D341Med (cell line): ENCODE measurements at regions not wholly inside any gene's neighbourhood (a gene's known extent, or its start where the extent isn't known, plus 50 kb on each side); places are given as distances from the start of the nearest gene placed in this dataset.

Source experiments
- DNase-seq: peaks from one replicate; pipeline ENCODE4 v3.0.0; 2012; ENCODE audit warnings: low spot score

DNA sequence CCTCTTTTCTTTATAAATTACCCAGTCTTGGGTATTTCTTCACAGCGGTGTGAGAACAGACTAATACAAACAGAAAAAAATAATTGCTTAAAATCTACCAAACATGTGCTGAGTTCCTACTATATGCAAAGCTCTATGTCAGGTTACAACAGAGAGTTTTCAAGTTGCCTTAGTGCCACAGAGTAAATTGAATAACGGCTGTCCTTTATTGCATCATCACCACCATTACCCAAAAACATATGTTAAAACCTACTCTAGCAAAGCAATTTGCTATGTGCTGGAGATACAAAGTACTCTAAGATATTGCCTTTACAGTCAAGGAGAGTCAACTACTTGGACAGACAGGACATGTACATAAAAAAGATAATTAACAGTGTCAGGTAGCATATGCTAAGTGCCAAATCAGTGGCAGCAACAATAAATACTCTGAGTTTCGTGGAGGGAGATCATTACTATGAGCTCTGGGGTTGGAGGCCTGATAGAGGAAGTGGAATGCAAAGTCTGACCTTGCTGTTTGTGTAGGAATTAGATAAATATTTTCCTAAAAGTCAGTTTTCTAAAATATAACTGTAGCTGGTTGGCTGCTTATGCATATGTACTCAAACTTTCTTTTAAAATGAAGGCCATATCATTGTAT is 1058.7 kb upstream of the WWC1 start:
- no peak for DNase-seq

DNA sequence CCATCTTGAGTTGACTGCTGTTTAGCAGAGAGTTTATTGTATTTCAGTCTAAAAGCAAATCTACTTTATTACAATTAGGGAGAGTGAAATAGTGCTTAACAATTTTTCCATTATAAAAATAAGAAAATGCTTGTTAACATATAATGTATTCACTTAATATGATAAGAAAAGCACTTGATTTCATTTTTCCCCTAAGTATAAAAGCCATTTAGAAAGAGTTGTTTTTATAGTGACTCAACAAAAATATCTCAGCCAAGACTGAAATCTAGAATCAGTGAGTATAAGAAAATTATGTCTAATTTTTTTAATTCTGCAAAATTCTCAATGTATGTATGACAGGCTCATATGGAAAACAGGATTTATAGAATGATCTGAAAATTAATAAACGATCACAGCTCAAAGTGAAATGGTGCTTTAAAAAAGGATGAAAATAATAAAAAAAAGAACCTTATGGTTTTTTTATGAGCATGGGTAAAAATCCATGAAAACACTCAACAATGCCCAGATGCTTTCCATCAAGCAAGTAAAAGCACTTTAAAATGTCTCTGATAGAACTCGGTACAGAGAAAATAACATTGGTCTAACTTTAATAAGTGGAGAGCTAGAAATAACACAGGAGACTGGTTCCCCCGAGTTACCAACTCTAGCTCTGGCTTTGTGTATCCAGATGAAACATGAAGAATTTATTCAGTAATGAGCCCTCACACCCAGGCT is 1057.8 kb upstream of the WWC1 start:
- no peak for DNase-seq

DNA sequence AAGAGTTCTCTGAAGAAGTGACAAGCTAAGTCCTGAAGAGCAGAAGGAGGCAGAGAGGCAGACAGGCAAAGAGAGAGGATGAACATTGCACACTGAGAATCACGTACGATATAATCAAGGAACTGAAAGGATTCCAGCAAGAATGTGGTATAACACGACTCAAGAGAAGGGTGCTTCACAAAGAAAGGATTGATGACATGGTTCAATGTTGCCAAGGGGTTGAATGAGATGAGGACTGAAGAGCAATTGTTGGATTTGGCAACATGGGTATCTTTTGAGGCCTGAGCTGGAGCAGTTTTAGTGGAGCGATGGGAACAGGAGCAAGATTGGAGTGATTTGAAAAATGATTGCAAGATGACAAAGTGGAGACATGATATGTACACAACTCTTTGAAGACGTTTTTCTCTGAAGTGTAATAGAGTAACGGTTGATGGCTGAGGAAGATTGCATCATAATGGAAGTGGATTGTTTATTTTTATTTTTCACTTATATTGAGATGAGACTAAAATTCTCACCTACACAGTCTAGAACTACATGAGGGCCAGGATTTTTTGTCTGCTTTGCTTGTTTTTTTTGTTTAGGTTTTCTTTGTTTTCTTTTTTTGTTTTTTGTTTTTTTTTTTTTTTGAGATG is 1049.9 kb upstream of the WWC1 start:
- DNase-seq = no peak

DNA sequence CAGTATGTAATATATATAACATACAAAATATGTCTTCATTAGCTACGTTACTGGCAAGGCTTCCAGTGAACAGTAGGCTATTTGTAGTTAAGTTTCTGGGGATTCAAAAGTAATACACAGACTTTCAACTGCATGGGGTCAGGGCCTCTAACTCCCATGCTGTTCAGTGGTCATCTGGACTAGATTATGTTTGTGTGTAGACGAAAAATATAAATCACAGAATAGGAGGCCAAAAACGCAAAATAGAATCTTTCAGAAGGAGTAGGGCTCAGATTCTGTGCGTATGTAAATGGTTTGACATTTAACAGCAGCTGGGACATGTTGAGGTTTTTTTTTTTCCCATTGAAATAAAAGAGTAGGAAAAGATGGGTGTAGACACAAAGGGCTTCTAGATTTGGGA is 1048.7 kb upstream of the WWC1 start:
- DNase-seq = no peak

DNA sequence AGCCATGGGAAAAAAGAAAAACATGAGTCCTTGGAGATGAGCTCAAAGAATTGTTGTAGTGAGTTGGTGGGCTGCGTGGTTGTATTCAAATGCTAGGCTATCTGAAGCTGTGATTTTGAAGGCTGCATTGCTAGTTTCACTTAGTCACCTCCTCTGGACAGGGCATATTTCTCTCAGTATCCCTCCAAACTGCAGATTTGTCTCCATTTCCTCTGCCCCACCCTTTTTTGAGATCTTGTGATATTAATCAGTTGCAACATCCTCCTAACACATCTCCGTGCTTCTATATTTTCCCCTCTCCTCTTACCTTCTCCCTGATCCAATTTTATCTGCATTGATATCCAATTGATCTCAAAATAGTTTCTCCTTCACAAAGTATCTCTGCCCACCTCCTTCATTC is 1048.0 kb upstream of the WWC1 start:
- DNase-seq = no peak

DNA sequence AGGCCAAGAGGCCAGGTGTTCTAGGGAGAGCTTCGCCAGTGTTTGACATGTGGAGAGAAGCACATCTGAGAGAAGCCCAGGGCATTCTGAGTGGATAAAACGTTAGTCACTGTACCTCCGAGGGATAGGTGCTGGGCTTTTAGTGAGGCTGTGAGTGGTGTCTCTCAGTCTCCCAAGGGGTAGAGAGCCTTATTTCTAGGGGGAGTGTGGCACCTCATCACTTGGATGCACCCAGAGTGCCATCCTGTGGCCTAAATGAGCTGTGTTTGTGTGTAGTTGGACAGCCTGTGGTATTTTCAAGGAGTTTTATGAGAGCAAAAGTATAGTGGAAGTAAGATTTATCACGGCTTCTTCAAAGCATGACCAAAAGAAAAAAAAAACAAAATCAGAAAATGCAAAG is 1046.9 kb upstream of the WWC1 start:
- DNase-seq = peak; percentile 54

DNA sequence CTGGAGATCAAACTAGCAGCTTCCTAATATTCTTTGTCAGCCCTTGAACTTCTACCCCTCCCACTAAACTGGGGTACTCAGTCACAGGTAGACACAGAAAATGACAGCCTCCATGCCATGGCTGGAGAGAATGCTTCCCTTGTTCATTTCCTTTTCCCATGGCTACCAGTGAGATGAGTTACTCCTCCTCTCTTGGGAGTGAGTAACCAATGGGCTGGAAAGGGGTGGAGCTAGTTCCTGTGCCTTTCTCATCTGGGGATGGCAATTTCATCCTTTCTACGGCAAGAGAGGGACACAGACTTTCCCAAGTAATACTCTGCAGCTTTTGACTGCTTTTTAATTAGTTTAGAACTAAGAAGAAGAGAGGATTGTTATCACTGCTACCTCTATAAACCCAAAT is 1045.6 kb upstream of the WWC1 start:
- no peak for DNase-seq

DNA sequence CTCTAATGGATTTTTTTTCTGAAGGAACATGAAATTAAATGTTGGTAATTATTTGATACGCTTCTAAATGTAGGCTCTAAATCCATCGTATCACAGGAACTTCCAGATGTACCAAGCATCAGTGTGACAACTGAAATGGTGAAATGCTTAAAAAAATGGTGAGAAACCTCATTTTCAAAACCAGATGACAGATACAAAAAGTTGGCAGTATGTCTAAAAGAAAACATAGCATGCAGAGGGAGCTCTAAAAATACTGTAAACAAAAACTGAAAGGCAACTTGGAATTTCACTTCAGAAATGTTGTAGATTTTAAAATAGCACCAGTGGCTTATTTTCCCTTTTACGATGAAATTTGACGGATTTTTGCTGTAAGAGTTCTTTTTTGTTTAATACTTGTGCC is 1043.6 kb upstream of the WWC1 start:
- no peak for DNase-seq

DNA sequence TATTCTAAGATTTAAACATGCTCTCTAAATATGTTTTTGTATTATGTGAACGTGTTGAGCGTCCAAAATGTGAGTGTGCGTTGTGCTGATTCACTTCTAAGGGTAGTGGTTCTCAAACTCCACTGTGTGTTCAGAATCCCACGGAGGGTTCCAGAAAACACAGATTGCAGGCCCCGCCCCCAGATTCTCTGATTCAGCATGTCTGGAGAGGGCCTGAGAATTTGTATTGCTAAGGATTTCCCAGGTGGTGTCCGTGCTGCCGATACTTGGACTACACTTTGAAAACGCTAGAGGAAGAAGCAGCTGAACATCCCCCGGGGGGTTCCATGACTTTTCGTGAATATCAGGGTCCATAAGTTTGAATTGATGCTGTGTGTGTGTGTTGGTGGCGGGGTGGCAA is 1043.2 kb upstream of the WWC1 start:
- DNase-seq = no peak

DNA sequence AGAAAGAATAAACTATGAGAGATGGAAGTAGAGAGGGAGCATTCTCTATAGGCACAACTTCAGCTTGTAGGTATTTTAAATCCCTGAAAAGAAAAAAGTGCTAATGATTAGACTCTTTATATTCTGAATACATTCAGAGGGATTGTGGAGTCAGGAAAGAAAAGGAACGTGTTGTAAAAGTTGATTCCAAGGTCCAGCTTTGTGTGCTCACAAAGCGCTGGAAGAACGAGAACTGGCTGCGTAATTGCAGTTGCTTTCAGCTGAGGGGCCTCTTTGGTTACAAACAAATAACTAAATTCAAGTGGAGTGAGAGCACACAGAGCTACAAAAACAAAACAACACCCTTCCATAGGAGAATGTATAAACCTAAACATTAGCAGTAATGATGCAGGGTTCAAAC is 1040.4 kb upstream of the WWC1 start:
- DNase-seq = no peak

DNA sequence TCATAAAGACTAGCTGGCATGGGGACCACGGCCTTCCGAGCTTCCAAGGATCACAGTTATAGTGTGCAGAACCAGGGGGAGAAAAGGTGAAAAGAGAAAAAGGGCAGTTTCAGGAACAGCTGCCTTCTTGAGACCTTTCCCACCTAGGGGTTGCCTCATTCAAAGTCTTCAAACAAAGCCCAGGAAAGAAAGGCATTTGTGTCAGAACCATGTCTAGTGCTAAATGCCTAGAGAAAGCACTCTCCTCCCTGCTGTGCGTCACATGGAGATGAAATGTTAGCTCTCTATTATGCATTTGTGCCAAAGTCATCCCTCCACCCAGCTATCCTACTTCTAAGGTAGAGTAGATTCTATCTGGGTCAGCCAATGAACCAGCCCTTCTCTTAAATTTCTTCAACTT is 1037.3 kb upstream of the WWC1 start:
- no peak for DNase-seq

DNA sequence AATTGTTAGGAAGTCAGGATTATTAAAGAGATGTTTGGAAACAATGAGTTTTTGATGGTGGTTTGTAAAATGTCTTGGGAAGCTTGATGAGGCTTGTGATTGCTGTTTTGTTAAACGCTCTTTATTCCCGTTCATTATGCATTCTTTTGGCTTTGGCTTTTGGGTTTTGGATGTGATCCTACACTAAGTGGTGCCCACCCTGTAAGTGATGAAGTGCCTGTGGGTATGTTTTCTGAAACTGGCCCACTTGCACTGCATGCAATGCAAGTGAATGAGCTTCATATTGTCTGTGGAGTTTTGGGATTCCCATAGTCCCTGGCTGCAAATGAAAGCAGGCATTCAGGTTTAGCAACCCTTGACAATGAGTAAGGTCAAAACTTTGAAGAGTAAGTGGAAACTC is 1035.5 kb upstream of the WWC1 start:
- no peak for DNase-seq

DNA sequence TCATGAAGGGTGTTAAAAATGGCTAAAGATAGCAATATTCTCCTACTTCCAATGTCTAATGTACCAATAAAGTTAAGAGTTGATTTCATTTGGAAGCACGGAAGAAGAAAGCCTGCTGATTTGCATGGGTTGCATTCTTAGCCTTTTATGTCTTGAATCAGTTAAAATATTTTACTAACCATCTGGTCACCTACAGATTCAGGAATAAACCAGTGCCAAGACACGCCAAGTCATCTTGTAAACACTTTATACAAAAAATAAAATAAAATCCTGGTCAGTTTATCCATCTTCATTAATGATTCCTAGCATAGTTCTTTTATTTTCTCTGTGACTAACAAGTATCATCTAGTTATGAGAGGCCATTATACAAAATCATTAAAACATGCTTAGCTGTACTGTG is 1031.6 kb upstream of the WWC1 start:
- DNase-seq = no peak

DNA sequence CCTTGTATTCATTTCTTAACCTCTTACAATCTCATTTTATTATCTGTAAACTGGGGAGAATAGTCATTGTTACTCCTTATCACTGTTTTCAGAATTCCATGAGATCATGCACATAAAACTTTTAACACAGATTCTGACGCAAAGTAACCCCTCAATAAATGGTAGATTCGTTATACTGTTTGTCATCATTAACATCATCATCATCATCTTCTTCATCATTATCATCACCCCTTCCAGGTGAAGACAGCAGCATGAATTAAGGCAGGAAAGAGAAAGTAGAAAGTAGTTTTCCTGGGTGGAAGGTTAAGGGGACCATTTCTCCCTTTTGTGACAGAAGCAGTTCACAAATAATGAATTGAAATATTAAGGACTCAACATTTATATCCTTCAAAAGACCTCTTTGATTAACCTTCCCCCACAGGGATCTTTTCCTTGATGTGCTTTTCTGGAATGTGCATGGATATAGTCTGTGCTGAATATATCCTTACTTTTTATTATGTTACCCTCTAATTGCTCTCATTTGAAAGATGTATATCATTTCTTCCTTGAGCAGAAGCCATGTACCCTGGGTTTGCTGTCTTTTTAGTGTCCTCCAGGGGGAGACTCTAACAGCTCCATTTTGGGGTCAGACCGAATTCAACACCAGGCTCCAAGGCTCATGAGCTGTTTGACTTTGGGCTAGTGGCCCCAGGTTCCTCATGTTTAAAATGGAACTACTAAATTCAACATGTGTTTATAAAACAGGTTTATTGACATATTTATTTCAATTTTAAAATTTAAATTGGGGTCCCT is 1029.9 kb upstream of the WWC1 start:
- peak; percentile 54 for DNase-seq

DNA sequence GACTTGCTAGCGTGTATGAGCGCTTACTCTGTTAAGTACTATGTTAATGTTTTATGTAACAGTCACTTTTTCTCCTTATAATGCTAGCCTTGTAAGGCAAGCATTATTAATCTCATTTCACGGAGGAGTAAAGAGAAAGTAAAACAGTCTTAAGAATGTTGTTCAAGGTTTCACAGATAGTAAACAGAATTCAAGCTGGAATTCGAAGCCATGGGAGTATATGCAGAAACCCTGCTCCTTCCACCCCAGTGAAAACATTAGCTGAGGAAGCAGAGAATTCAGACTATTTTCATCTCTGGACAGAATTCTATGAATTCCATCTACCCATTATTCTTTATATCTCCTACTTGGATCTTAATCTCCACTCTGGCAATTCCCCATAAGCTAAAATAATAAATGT is 1028.3 kb upstream of the WWC1 start:
- no peak for DNase-seq

DNA sequence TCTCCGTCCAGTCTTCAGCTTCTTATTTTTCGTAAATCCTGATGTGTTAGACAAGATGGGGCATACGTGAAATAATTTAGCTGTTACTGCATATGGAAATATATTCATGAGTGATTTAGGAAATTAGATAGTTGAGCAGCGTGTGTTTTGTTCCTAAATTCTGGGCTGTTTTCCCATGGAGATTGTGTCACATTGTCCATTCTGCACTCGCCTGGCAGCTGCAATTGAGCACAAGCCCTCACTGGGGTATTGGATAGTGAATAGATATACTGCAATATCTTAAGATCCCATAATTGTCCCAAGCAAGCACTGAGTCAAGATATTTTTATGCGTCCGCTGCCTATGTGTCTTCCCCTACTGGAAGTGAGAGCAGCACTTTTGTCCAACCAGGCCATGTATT is 1027.1 kb upstream of the WWC1 start:
- DNase-seq = no peak

DNA sequence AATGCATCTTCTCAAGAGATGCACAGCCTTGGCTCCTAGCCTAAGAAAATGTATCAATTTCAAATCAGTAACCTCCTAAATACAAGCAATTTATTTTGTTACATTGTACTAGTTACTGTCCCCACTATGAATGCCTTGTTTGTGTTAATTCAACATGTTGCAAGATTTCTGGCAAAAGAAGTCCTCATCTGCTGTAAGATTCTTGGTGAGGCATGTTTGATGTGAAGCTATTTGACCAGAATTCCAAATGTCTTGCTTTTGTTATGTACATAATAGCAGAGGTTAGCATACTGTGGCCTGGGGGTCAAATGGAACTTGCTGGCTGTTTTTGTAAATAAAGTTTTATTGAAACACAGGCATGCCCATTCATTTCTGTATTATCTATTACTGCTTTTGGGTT is 1023.1 kb upstream of the WWC1 start:
- no peak for DNase-seq

DNA sequence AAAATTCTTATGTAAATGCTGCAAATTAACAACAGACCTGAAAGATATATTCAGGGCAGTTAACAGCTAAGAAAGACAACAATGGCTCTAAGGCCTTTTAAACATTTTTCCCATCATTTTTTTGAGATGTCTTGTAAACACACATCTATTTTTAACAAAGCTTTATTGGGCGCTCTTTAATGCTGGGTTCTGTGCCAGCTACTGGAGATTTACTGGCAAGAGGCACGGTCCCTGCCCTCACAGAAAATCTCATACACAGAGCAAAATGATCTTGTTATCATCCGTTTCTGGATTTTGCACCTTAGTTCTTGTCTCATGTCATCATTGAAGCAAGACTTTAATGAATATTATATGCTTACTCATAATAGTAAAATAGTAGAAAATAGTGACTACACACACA is 1022.3 kb upstream of the WWC1 start:
- DNase-seq = no peak

DNA sequence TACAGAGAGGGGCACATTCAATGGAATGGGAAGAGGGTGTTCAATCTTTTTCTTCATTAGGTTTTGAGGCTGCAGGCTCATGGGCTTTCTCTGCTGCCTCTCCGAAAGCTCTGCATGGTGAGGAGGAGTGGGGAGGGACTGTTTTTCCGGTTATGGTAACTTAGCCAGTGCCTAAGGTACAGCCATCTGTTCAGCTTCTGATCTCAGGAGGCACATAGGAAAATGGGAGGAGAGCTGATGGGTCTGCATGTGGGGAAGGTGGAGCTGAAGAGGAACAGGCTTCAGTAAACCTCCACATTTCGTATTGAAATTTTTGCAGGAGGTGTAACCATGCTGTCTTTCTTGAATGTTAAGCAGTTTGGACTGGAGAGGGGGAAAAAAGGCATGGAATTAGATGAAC is 1020.4 kb upstream of the WWC1 start:
- no peak for DNase-seq

DNA sequence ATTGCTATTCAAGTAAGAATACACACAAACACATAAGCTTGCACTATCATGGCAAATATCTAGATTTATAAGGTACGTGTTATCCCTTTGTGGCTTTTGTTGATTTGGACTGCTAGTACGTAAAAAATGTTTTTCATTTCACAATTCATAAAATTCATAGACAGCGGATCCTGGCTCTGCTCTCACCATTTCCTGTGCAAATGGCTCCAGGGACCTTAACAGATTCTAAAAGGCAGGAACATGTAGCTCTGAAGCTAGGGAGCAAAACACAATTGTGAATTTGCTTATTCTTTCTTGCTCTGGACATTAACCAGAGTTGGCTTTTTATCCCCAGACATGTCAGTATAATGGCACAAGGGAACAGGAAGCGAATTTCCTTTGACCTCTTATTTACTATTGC is 1019.9 kb upstream of the WWC1 start:
- DNase-seq = no peak

DNA sequence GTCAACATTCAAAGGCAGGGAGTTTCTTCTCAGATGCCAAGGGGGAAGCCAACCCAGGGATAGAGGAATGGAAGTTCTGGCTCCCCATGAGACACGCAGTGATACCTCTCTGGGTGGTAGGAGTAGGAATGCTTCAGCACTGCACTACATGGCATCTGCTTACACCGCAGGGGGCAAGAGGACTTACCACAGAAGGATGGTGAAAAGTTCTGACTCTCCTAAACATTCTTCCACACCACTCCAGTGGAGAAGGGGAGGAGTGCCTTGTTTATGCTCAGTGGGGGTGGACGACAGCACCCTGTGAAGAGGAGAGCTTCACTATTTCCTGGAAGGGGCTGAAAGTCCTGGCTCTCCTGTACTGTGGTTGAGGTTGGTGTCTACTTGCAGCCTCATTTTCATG is 1011.3 kb upstream of the WWC1 start:
- no peak for DNase-seq

DNA sequence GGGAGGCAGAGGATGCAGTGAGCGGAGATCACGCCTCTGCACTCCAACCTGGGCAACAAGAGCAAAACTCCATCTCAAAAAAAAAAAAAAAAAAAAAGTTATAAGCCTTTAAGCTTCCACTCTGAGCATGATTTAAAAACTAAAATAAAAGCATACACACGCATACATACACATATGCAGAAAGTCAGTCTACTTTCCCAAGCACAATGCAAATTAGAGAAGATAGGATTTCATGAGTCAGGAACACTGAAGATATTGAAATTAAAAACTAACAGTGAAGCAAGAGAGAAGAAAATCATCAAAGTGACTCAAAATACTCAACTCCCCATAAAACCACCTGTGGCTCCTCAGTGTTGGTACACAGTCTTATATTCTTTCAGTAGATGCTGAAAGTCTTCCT is 1009.5 kb upstream of the WWC1 start:
- no peak for DNase-seq

DNA sequence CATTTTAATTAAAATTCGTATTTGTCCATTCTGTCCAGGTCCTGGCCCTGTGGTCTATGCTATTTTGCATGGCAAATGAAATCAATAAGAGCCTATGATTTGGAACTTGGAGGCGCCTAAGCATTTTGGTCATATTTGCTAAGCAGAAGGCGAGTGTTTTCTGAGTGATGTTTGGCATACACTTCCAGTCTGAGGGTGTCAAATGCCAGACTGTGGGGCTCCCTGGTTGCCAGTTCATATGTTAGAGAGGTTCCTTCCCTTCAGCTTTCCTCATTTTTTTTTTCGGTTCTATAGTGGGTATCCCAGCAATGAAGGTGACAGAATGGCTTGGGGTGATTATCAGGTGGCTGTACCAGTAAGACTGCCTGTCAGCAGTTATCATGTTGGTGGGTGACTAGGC is 1007.8 kb upstream of the WWC1 start:
- no peak for DNase-seq
